ENCODE measurements at regions not wholly inside any gene's neighbourhood (a gene's known extent, or its start where the extent isn't known, plus 50 kb on each side); places are given as distances from the start of the nearest gene placed in this dataset.
A peak's percentile ranks its signal among the peaks of the same experiment; 100 is the strongest.
"Not testable (repeated sequence)": the region's sequence is repeated elsewhere in the genome, so short reads cannot be mapped to it uniquely, and the experiment has no call there.

DNA sequence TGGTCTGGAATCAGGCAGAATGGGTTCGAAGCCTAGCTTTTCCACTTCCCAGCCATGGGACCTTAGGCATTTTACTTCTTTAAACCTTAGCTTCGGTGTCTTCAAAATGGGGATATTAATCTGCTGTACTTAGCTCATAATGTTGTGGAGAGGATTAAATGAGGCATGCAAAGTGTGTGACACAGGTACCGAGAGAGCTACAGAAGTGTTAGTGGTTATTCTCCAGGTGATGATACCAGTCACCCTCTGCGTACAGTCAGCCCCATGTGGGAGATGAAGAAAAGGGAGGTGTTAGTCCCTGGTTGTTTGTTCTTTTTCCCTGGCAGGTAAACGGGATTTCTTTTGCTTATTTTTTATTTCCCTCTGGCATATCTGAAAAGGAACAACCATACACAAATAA lies 212.1 kb downstream of the PHLDA1 start:
- no peak overlapping the region for H3K4me3 ChIP-seq (ENCODE audit: low read length)
- no peak for DNase-seq (ENCODE audit: low read depth, low spot score)

DNA sequence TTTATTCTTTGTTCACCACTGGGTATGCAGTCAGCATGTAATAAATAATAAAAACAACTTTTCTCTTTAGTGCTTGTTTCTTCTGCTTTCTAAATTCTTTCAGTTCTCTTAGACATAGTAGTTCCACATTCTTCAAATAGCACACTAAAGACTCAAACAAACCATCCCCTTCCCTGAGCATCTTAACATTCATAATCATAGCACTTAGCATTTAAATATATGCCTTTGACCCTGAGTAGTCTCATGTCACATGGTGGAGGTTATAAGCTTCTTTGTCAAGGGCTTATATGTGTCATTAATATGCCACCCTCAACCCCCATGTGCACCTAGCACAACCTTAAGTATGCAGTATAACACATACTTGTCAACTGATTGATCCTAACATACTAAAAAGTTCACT lies 212.7 kb downstream of the PHLDA1 start:
- H3K4me3 ChIP-seq (ENCODE audit: low read length) = no peak overlapping the region
- no peak for DNase-seq (ENCODE audit: low read depth, low spot score)

DNA sequence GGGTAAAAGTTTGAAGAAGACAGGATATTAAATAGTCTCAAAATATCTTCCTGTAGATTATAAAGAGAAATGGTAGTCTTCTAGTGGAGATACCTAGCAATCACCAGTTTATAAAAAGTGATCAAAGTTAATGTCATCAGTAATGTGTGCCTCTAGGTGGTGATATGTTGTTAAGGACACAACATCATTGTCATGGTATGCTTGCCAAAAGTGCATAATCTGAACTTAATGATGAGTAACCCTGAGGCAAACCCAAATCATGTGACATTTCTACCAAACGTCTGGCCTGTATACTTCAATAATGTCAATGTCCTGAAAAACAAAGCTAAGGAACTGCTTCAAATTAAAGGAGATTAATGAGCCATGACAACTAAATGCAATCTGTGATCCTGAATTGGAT lies 214.7 kb downstream of the PHLDA1 start:
- peak; percentile 16 for DNase-seq (ENCODE audit: low read depth, low spot score)
- no peak overlapping the region for H3K4me3 ChIP-seq (ENCODE audit: low read length)

DNA sequence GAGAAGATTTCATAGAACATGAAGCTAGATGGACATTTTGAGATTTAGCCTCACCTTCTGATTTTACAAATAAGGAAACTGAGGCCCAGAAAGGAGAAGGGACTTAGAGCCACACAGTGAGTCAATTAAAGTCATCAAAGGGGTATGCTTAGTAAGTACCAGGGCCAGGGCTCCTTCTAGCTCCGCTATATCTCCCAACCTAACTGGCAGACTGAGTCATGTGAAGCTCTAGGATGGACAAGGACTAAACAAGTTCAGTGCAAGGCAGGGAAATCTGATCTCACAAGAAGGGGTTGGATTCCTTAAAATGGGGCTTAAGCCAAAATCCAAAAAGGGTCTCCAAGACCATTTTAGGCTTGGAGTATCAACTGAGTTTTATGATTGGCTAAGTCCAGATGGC lies 215.8 kb downstream of the PHLDA1 start:
- DNase-seq (ENCODE audit: low read depth, low spot score) = no peak
- H3K4me3 ChIP-seq (ENCODE audit: low read length) = no peak overlapping the region

DNA sequence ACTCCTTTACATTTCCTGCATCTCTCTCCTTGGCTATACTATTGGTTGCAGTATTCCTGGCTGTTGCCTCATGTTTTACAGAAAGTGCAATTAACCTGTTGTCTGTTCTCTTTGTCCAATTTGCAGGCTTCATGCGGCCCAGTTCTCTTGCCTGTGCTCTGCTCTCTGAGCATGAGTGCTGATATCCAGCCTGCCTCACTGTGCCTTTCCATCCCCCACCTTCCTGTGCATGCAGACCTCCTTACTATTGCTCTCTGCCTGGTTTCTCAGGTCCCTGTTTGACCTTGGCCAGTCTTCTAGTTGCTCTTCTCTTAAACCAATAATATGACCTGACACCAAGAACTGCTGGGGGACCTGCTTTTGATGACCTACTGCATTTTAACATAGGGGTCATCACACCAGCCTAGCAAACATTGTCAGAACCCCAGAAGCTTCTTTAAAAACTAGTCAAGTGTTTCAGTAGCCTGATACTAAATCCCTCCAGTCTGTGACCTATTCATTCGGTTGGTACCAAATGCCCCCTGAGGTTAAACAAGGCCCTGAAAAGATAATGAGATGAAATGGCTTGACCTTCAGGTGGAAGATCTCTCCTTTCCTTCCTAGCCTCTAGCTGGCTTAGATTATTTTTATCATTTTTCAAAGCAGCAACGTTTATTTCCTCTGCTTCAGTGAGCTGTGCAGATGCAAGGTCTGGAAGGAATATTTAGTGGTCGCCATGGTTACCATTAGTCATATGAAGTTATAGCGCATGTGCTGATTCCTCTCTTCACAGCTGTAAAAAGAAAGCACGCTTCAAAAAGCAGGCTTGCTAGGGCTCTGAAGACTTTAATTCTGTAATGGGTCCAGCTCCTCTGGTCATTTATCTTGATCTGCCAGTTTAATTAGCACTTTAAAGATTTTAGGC lies 216.5 kb downstream of the PHLDA1 start:
- DNase-seq (ENCODE audit: low read depth, low spot score) = no peak
- H3K4me3 ChIP-seq (ENCODE audit: low read length) = no peak overlapping the region

DNA sequence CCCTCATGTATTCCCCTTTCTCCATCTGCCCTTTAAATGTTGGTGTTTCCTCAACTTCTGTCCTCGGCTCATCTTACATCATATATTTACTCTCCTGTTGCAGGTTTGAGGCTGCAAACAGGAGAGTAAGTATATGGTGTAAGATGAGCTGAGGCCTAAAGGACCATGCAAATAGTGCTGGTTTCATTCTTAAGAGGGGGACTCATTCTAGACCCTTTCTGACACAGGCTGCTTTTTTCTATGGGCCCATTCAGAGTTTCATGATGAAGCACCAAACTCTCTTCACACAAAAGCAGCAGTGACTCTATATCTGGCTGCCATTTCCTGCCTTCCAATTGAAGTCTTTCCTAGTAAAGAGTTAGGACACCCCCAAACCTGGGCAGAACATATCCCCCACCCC lies 218.5 kb downstream of the PHLDA1 start:
- H3K4me3 ChIP-seq (ENCODE audit: low read length) = no peak overlapping the region
- DNase-seq (ENCODE audit: low read depth, low spot score) = no peak

DNA sequence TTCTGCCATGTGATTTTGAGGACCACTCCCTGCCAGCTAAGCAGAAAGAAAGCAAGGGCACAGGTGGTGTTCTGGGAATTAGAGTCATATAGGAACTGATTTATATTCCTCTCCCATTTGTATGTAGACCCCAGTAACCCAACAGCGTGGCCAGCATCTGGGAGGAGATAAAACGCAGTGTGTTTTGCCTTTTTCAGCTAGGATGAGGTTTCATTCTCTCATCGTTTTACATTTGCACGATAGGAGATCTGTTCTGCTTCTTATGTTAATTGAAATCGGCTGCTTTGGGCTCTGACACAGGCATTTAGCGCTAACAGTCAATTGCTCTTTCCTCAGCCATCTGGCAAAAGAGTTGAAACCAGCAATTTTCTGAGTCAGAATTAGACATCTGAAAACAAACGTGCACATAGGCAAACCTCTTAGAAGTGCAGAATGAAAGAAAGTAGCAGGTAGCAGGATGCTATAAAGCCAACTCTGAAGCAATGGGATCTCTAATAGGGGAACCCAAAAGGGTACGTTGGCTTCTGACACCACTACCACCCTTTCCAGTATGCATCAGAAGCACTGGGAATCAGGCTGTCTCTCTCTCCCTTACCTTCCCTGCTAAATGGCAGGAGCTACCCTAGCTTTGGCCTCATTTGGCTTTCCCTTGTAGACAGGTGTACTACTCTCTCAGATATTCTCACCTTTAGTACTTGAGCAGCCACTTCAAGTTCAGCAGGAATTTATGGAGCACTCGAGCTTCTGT lies 219.1 kb downstream of the PHLDA1 start:
- H3K4me3 ChIP-seq (ENCODE audit: low read length) = no peak overlapping the region
- no peak for DNase-seq (ENCODE audit: low read depth, low spot score)

DNA sequence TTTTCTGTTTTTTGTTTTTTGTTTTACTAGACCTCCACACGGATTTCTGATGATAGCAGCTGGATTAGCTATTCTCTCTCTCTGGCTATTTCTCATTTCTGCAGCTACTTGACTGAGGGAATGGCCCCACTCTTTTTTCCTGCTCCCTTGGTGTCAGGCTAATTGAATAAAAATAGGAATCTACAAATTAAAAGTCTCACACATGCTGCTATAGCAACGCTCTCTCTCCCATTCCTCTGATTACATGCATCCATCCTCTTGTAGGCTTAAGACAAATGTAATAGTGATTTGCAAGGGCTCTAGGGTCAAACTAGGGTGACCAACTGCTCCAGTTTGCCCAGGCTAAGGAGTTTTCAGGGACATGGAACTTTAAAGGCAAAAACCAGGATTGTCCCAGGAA lies 221.8 kb downstream of the PHLDA1 start:
- no peak overlapping the region for H3K4me3 ChIP-seq (ENCODE audit: low read length)
- no peak for DNase-seq (ENCODE audit: low read depth, low spot score)

DNA sequence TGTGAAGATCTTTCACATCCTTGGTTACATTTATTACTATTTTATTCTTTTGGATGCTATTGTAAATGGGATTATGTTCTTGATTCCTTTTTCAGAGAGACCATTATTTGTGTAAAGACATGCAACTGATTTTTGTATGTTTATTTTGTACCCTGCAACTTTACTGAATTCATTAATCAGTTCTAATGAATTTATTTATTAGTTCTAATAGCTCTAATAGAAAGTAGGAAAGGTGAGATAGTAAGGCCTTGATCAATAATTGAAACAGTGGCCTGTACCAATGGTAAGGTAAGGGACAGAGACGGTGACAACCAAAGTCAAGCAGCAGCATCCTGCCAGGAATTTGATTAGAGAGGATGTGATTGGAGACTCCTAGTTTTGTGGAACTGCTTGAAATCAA lies 224.1 kb downstream of the PHLDA1 start:
- DNase-seq (ENCODE audit: low read depth, low spot score) = no peak
- H3K4me3 ChIP-seq (ENCODE audit: low read length) = no peak overlapping the region

DNA sequence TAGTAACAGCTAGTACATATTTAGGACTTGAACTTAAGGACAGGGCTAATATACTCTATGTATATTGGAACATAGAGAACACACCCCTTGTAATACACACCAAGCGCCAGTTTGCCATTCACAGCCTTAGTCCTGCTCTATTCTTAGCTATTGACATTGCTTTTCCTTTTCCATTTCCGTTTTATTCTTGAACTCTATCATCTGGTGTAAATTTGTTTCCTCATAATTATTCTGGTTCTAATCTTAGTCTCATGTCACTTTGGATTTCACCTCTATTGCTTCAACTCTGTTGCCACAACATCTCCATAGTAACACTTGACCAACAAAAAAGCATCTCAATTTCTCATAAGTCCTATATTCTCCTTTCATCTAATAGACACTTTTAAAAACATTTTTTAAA lies 225.7 kb downstream of the PHLDA1 start:
- no peak for DNase-seq (ENCODE audit: low read depth, low spot score)
- no peak overlapping the region for H3K4me3 ChIP-seq (ENCODE audit: low read length)

DNA sequence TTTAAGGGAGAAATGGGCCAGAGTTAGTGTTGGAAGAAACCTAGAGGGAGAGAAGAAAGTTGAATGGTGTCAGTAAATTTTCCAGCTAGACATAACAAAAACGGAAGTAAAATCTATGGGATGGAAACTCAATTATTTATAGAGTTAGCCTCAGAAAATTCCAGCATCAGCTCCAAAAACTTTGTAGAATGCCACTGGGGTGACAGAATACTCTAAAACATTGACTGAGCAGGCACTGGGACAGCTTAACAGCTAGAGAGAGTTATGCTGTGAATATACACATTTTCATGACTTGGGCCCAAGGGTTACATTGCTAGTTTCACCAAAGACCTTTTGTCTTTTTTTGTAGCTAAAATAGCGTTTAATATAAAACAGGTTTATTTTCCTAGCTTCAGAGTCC lies 226.3 kb downstream of the PHLDA1 start:
- DNase-seq (ENCODE audit: low read depth, low spot score) = no peak
- no peak overlapping the region for H3K4me3 ChIP-seq (ENCODE audit: low read length)

DNA sequence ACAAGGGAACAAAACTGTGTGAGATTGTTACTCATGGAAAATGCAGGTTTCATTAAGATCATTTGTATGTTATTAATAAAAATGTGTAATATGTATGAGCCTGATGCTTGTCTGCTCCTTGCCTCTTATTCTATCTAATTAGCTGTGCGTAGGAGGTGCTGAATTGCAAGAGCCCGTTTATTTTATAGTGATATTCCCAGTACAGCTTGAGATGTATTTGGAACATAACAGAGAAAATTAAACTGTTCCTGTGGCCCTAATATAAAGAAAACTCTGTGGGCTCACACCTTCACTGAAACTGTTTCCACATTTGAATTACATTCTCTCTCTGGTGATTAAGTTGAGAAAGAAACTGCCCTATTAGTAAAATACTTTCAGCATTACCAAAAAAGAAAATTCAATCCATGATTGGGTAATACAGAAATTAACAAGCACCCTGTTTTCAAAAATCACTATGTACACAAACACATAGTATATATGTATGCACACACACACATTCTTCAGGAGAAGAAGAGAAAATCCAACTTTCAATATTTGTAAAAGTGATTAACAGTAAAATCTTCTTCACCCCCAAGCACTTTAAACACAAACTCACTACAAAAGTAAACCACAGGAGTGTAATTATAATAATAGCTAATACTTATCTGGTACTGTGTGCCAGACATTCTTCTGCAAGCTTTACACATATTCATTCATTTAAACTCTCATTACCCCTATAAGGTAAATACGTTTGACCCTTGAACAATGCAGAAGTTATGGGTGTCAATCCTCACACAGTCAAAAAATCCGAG lies 233.2 kb downstream of the PHLDA1 start:
- H3K4me3 ChIP-seq (ENCODE audit: low read length) = no peak overlapping the region
- no peak for DNase-seq (ENCODE audit: low read depth, low spot score)

DNA sequence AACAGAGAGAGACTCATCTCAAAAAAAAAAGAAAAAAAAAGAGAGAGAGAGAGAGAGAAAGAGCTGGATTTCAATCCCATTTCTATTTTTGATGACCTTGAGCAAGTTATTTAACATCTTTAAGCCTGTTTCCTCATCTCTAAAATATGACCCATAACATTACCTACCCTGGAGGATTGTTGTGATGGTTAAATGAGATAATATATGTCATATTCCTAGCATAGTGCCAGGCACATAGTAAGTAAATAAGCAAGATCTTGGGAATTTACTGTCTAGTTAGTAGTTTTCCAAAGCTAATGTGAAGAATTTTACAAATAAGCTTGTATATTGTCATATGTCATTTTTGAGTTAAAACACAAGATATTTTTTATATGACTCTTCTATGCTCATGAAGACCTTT lies 236.5 kb downstream of the PHLDA1 start:
- H3K4me3 ChIP-seq (ENCODE audit: low read length) = no peak overlapping the region
- no peak for DNase-seq (ENCODE audit: low read depth, low spot score)

DNA sequence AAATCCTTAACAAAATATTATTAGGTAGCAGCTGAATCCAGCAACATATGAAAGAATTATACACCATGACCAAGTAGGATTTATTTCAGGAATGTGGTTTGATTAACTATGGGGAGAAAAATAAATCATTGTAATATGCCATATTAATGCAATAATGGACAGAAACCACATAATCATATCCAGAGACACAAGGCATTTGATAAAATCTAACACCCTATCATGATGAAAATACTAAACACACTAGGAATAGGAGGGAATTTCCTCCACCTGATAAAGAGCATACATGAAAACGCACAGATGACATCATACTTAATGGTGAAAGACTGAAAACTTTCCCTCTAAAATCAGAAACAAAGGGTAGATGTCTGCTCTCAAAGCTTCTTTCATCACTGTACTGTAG lies 238.9 kb downstream of the PHLDA1 start:
- no peak for DNase-seq (ENCODE audit: low read depth, low spot score)
- no peak overlapping the region for H3K4me3 ChIP-seq (ENCODE audit: low read length)

DNA sequence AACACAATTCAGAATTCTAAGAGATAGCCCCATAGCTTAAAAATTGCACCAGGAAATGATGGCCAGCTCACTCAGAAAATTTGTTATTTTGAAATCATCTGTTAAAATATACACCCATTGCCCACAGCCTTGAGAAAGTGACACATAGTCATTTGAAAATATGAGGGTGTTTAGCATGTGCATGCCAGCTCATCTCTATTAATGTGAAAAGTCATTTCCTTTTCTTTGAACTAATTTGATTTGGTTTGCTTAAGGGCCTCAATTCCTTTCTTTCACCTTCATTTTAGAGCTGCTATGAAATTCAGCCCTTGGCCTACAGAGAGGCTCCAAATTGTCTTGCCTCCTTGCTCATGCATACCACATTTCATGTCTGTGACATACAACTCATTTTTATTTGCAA lies 241.4 kb downstream of the PHLDA1 start:
- no peak overlapping the region for H3K4me3 ChIP-seq (ENCODE audit: low read length)
- DNase-seq (ENCODE audit: low read depth, low spot score) = no peak

DNA sequence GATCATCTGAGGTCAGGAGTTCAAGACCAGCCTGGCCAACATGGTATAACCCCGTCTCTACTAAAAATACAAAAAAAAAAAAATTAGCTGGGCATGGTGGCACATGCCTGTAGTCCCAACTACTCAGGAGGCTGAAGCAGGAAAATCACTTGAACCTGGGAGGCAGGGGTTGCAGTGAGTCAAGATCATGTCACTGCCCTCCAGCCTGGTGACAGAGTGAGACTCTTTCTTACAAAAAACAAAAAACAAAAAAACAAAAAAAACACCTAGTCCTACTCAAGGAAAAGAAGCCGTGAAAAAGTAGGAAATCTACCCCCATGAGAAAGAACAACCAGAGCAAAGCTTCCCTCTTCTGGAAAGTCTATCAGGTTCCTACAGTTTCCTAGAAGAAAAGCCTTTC lies 244.4 kb downstream of the PHLDA1 start:
- DNase-seq (ENCODE audit: low read depth, low spot score); H3K4me3 ChIP-seq (ENCODE audit: low read length): not testable (repeated sequence)

DNA sequence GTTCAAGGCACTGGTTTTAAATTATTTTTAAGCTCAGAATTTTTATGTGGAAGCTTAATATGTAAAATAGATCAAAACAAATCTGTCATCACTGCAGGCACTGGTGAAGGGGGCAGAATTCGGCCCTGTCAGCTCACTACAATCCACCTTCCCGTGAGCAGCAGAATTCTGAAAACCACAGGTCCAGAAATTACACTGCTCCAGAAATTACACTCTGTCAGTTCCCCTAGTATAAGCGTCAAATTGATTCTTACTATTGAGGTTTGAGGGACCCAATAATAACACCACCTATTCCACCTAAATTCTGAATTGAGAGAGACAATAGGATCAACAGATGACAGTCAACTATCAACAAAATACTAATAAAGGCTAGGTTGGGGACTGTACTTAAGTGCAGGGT lies 245.5 kb downstream of the PHLDA1 start:
- no peak for DNase-seq (ENCODE audit: low read depth, low spot score)
- H3K4me3 ChIP-seq (ENCODE audit: low read length) = no peak overlapping the region

DNA sequence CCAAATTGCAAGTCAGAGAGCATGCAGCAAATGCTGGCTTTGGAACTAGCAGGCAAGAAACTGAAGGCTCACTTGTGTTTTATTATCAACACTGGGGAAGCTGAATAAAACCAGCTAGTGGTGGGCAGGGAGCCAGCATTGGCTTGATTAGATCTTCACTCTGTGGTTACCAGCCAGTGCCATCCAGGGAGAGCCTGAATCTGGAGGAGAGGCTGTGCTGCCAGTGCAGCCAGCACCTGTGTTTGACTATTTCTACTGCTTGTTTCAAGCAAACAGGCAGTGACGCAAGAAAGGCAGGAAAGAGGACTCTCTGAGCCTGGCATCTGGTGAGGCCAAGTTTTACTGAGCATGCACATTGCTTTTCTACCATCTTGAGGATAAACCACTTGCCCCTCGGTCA lies 247.0 kb downstream of the PHLDA1 start:
- DNase-seq (ENCODE audit: low read depth, low spot score) = peak; percentile 77
- no peak overlapping the region for H3K4me3 ChIP-seq (ENCODE audit: low read length)

DNA sequence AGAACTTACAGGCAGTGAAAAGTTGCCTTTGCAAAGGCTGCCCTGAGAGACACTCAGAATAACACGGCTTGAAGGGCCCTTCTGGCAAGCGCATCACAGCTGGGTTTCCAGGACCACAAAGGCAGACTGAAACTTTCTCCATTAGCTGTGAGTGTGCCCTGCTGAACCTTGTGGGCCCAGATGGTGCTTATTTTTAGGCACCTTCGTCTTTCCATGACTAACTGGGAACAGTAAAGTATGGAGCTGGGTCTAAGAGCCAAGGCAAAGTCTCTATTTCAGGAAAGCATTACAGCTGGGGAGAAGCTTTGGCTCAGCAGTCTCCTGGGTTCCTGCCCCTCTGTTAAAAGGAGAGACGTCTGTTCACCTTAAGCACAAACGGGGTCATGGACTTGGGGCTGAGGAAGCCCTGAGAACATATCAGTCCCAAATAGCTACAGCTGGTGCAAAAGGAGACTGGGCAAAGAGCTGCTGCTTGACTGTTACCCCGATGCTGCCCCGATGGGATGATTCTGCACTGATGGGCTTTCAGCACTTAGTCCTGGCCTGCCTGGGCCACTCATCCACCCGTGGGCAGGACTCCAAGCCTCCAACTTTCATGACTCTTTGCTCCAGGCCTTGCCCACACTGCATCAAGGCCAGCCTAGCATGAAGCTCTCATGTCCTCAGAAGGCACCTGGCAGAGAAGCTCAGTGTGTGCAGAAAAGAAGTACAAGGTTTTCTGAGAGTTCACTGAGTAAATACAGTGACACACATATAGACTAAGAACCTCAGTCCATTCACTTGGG lies 248.3 kb downstream of the PHLDA1 start:
- DNase-seq (ENCODE audit: low read depth, low spot score) = no peak
- no peak overlapping the region for H3K4me3 ChIP-seq (ENCODE audit: low read length)
